Stomach (tissue), 8 donors: ENCODE measurements at regions not wholly inside any gene's neighbourhood (a gene's known extent, or its start where the extent isn't known, plus 50 kb on each side); places are given as distances from the start of the nearest gene placed in this dataset.

Source experiments
- DNase-seq, 2 donors: peaks; one replicate each; pipeline versions ENCODE4 v3.0.0 to v3.0.0-alpha.2; 2013 to 2019
- H3K27ac ChIP-seq, 5 donors: fragments of 200-600 bp in 4 of 5; sonication (generic) in 4 of 5; one replicate each; pipeline ENCODE4 v1.5.1; 2013 to 2019; ENCODE audit warnings: mild to moderate bottlenecking in 1 of 5, moderate library complexity in 1 of 5
- H3K27me3 ChIP-seq, 3 donors: fragments of 200-600 bp; sonication (generic); one replicate each; pipeline ENCODE4 v1.5.1; 2017 to 2019; ENCODE audit warnings: mixed run types in 1 of 3
- H3K36me3 ChIP-seq, 4 donors: fragments of 200-600 bp; sonication (generic); 1 replicate in 3 of 4; 2 replicates in 1 of 4; pipeline ENCODE4 v1.5.1; 2016 to 2019
- H3K4me1 ChIP-seq, 4 donors: fragments of 200-600 bp; sonication (generic); one replicate each; pipeline ENCODE4 v1.5.1; 2016 to 2019
- H3K4me3 ChIP-seq, 4 donors: fragments of 200-600 bp; sonication (generic) in 3 of 4; one replicate each; pipeline ENCODE4 v1.5.1; 2016 to 2019; ENCODE audit warnings: mild to moderate bottlenecking in 1 of 4
- H3K9me3 ChIP-seq, 4 donors: fragments of 200-600 bp; sonication (generic); one replicate each; pipeline ENCODE4 v1.5.1; 2016 to 2019
- EP300 ChIP-seq: sonication (generic); formaldehyde crosslinking; IDR thresholded peaks from one replicate; pipeline ENCODE4 v1.6.1; 2017; ENCODE audit warnings: antibody characterized with exemption
- POLR2A ChIP-seq, 4 donors: fragments of 450-650 bp; IDR thresholded peaks; one replicate each; pipeline ENCODE4 v1.6.1; 2016; ENCODE audit warnings: antibody characterized with exemption in 4 of 4, control low read depth in 2 of 4, mild to moderate bottlenecking in 1 of 4, moderate library complexity in 1 of 4
- POLR2AphosphoS5 ChIP-seq, 3 donors: sonication (generic); formaldehyde crosslinking; IDR thresholded peaks; one replicate each; pipeline ENCODE4 v1.6.1; 2016; ENCODE audit warnings: antibody characterized with exemption in 3 of 3
- WGBS, 5 donors: extraction: QIAGEN DNeasy Blood & Tissue Kit in 3 of 5; methylation state at CpG; one replicate each; pipeline versions ENCODE4 v1.1.5 to v1.1.7; 2013 to 2018; 5-methylcytosine and 5-hydroxymethylcytosine counted together
- intact Hi-C: fragments of 100-400 bp; cut with DNase I; formaldehyde crosslinking; loops from one replicate; pipeline ENCODE4 v1.15.1; 2023; ENCODE audit warnings: low total_unique reads
- TF ChIP-seq, protein P1 (sequence below), 7 experiments: fragments of 450-650 bp in 4 of 7; fragments of 200-600 bp in 3 of 7; sonication (generic) in 3 of 7; IDR thresholded peaks; one replicate each; pipeline ENCODE4 v1.5.1; 2016 to 2019; ENCODE audit warnings: antibody characterized with exemption in 7 of 7, control low read depth in 2 of 7, mild to moderate bottlenecking in 1 of 7
- donor health status: healthy with polysubstance abuse.
- donor health status: Bipolar disorder and iron deficiency.
- donor health status: healthy.

DNA sequence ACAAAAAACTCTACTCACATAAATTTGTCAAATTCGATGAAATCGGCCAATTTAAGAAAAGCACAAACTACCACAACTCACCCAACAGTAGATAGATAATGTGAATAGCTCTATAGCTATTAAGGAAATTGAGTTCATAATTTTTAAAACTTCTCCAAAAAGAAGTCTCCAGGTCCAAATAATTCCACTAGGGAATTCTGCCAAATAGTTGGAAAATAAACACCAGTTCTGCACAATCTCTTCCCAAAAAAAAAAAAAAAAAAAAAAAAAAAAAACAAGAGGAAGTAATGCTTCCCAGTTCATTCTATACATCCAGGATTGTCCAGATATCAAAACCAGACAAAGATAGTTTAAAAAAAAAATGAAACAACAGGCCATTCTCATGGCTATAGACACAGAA lies 164.2 kb downstream of the POLR2M start:
- peaks cover 0 to 12% (median 0%) of the 10 kb centered on the region in 3 donors for H3K27me3 ChIP-seq
- intact Hi-C loops: no loop called here
- DNase-seq: no peak
- TF ChIP-seq, protein P1, sequence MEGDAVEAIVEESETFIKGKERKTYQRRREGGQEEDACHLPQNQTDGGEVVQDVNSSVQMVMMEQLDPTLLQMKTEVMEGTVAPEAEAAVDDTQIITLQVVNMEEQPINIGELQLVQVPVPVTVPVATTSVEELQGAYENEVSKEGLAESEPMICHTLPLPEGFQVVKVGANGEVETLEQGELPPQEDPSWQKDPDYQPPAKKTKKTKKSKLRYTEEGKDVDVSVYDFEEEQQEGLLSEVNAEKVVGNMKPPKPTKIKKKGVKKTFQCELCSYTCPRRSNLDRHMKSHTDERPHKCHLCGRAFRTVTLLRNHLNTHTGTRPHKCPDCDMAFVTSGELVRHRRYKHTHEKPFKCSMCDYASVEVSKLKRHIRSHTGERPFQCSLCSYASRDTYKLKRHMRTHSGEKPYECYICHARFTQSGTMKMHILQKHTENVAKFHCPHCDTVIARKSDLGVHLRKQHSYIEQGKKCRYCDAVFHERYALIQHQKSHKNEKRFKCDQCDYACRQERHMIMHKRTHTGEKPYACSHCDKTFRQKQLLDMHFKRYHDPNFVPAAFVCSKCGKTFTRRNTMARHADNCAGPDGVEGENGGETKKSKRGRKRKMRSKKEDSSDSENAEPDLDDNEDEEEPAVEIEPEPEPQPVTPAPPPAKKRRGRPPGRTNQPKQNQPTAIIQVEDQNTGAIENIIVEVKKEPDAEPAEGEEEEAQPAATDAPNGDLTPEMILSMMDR (IDR thresholded peaks at IDR 0.05): no peak
- no peak for TF ChIP-seq EP300
- TF ChIP-seq POLR2A (IDR thresholded peaks at IDR 0.05): no peak
- no peak for TF ChIP-seq POLR2AphosphoS5 (IDR thresholded peaks at IDR 0.05)
- WGBS, 5 donors: 93 to 100% (median 96%) methylated on average over 2 of the region's 2 CpGs
- no peak overlapping the region for H3K4me3 ChIP-seq
- no peak overlapping the region for H3K27ac ChIP-seq
- no peaks in the 10 kb centered on the region for H3K36me3 ChIP-seq
- H3K4me1 ChIP-seq: no peaks in the 10 kb centered on the region
- peaks cover 0 to 12% (median 9%) of the 10 kb centered on the region in 4 donors for H3K9me3 ChIP-seq

GRCh38 chr15:57872281-57873030 lies 165.9 kb downstream of the POLR2M start:
- Histone ChIP-seq H3K36me3 (no peaks in the 10 kb centered on the region), H3K4me1 (no peaks in the 10 kb centered on the region), H3K4me3 (no peak overlapping the region), H3K27me3 (peaks cover 0 to 6% (median 0%) of the 10 kb centered on the region in 3 donors), H3K27ac (no peak overlapping the region), H3K9me3 (peaks cover 0 to 16% (median 15%) of the 10 kb centered on the region in 4 donors)
- intact Hi-C loops: no loop called here
- TF ChIP-seq POLR2A (IDR thresholded peaks at IDR 0.05) (no peak), EP300 (no peak), POLR2AphosphoS5 (IDR thresholded peaks at IDR 0.05) (no peak)
- TF ChIP-seq, protein P1 (IDR thresholded peaks at IDR 0.05): no peak
- 63 to 78% (median 67%) methylated on average over 6 of the region's 6 CpGs for WGBS, 5 donors
- DNase-seq: no peak

- peaks cover 0 to 16% (median 15%) of the 10 kb centered on the region in 4 donors for H3K9me3 ChIP-seq
- no peaks in the 10 kb centered on the region for H3K4me1 ChIP-seq
- no peaks in the 10 kb centered on the region for H3K27me3 ChIP-seq
- intact Hi-C loops: no loop called here
- TF ChIP-seq POLR2A (IDR thresholded peaks at IDR 0.05): no peak
- TF ChIP-seq EP300: no peak
- TF ChIP-seq POLR2AphosphoS5 (IDR thresholded peaks at IDR 0.05): no peak
- TF ChIP-seq, protein P1 (IDR thresholded peaks at IDR 0.05): no peak
- H3K4me3 ChIP-seq: no peak overlapping the region
- DNase-seq: no peak
- no peaks in the 10 kb centered on the region for H3K36me3 ChIP-seq
- WGBS, 5 donors: 79 to 88% (median 83%) methylated on average over 2 of the region's 2 CpGs
- H3K27ac ChIP-seq: no peak overlapping the region
These were observed 167.2 kb downstream of the POLR2M start for GRCh38 chr15:57873564-57874209.

DNA sequence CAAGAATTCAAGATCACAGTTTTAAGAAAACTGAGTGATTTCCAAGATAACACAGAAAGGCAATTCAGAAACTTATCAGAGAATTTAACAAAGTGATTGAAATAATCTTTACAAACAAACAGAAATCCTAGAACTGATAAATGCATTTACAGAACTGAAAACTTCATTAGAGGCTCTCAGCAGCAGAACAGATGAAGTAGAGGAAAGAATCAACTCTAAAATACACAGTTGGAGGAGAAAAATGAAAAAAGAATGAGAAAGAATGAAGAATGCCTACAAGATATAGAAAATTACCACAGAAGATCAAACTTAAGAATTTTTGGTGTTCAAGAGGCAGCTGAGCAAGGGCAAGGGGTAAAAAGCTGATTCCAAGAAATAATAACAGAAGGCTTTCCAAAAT lies 168.8 kb downstream of the POLR2M start:
- TF ChIP-seq EP300: no peak
- TF ChIP-seq, protein P1 (IDR thresholded peaks at IDR 0.05): no peak
- TF ChIP-seq POLR2A (IDR thresholded peaks at IDR 0.05): no peak

More for the DNA sequence above, 168.8 kb downstream of the POLR2M start:
- no peak for DNase-seq
- Histone ChIP-seq H3K4me3 (no peak overlapping the region), H3K36me3 (no peaks in the 10 kb centered on the region), H3K4me1 (no peaks in the 10 kb centered on the region), H3K27ac (no peak overlapping the region), H3K9me3 (peaks cover 0 to 16% (median 15%) of the 10 kb centered on the region in 4 donors), H3K27me3 (no peaks in the 10 kb centered on the region)
- intact Hi-C loops: no loop called here
